Cardiac muscle cell (in vitro differentiated cells and primary cell): ENCODE measurements at regions not wholly inside any gene's neighbourhood (a gene's known extent, or its start where the extent isn't known, plus 50 kb on each side); places are given as distances from the start of the nearest gene placed in this dataset.
"Not testable (repeated sequence)": the region's sequence is repeated elsewhere in the genome, so short reads cannot be mapped to it uniquely, and the experiment has no call there.

Experiments used
- DNase-seq, 2 donors: peaks; one replicate each; pipeline versions ENCODE4 v3.0.0 to v3.0.0-alpha.2; 2010 to 2017; ENCODE audit warnings: low read depth in 1 of 2, low spot score in 1 of 2
- H3K27ac ChIP-seq: fragments of 200-600 bp; sonication (generic); 2 replicates; pipeline ENCODE4 v1.5.1; 2016
- H3K27me3 ChIP-seq: fragments of 200-600 bp; sonication (generic); 2 replicates; pipeline ENCODE4 v1.6.0; 2016; ENCODE audit warnings: control low read depth
- H3K36me3 ChIP-seq: fragments of 200-600 bp; sonication (generic); 2 replicates; pipeline ENCODE4 v1.5.1; 2016; ENCODE audit warnings: control low read depth
- H3K4me1 ChIP-seq: fragments of 200-600 bp; sonication (generic); 2 replicates; pipeline ENCODE4 v1.8.1; 2017; ENCODE audit warnings: low read depth, mild to moderate bottlenecking, mixed run types
- H3K4me3 ChIP-seq: fragments of 200-600 bp; sonication (generic); 2 replicates; pipeline ENCODE4 v1.5.1; 2016; ENCODE audit warnings: mild to moderate bottlenecking
- H3K9me3 ChIP-seq: fragments of 200-600 bp; sonication (generic); 2 replicates; pipeline ENCODE4 v1.5.1; 2017; ENCODE audit warnings: low read depth, mild to moderate bottlenecking, control low read depth
- TF ChIP-seq, protein P1 (sequence below): IDR thresholded peaks from 2 replicates; pipeline ENCODE4 v1.5.1; 2012; ENCODE audit warnings: low read depth, mild to moderate bottlenecking, low read length

- Histone ChIP-seq H3K27me3 (no peaks in the 10 kb centered on the region), H3K27ac (no peak overlapping the region), H3K36me3 (no peaks in the 10 kb centered on the region), H3K9me3 (no peaks in the 10 kb centered on the region), H3K4me1 (no peaks in the 10 kb centered on the region), H3K4me3 (no peak overlapping the region)
- DNase-seq = no peak
- TF ChIP-seq, protein P1, sequence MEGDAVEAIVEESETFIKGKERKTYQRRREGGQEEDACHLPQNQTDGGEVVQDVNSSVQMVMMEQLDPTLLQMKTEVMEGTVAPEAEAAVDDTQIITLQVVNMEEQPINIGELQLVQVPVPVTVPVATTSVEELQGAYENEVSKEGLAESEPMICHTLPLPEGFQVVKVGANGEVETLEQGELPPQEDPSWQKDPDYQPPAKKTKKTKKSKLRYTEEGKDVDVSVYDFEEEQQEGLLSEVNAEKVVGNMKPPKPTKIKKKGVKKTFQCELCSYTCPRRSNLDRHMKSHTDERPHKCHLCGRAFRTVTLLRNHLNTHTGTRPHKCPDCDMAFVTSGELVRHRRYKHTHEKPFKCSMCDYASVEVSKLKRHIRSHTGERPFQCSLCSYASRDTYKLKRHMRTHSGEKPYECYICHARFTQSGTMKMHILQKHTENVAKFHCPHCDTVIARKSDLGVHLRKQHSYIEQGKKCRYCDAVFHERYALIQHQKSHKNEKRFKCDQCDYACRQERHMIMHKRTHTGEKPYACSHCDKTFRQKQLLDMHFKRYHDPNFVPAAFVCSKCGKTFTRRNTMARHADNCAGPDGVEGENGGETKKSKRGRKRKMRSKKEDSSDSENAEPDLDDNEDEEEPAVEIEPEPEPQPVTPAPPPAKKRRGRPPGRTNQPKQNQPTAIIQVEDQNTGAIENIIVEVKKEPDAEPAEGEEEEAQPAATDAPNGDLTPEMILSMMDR = no peak
These were observed 103.7 kb downstream of the TPBG start for GRCh38 chr6:82467338-82467737.

GRCh38 chr6:82470123-82470522, 106.5 kb downstream of the TPBG start:
- not testable (repeated sequence) for H3K9me3 ChIP-seq, H3K36me3 ChIP-seq

DNA sequence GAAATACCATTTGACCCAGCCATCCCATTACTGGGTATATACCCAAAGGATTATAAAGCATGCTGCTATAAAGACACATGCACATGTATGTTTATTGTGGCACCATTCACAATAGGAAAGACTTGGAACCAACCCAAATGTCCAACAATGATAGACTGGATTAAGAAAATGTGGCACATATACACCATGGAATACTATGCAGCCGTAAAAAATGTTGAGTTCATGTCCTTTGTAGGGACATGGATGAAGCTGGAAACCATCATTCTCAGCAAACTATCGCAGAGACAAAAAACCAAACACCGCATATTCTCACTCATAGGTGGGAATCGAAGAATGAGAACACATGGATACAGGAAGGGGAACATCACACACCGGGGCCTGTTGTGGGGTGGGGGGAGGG, 111.5 kb downstream of the TPBG start:
- not testable (repeated sequence) for H3K27me3 ChIP-seq, H3K4me3 ChIP-seq, H3K27ac ChIP-seq, H3K4me1 ChIP-seq, H3K36me3 ChIP-seq, H3K9me3 ChIP-seq, DNase-seq

More at GRCh38 chr6:82470123-82470522, 106.5 kb downstream of the TPBG start:
- H3K27me3 ChIP-seq, DNase-seq, H3K4me3 ChIP-seq, H3K4me1 ChIP-seq, H3K27ac ChIP-seq: not testable (repeated sequence)

GRCh38 chr6:82484001-82484400, 120.4 kb downstream of the TPBG start:
- H3K9me3 ChIP-seq = no peaks in the 10 kb centered on the region
- TF ChIP-seq, protein P1 = no peak
- no peaks in the 10 kb centered on the region for H3K27me3 ChIP-seq
- no peaks in the 10 kb centered on the region for H3K36me3 ChIP-seq
- no peaks in the 10 kb centered on the region for H3K4me1 ChIP-seq
- DNase-seq = no peak
- no peak overlapping the region for H3K27ac ChIP-seq
- H3K4me3 ChIP-seq = no peak overlapping the region

DNA sequence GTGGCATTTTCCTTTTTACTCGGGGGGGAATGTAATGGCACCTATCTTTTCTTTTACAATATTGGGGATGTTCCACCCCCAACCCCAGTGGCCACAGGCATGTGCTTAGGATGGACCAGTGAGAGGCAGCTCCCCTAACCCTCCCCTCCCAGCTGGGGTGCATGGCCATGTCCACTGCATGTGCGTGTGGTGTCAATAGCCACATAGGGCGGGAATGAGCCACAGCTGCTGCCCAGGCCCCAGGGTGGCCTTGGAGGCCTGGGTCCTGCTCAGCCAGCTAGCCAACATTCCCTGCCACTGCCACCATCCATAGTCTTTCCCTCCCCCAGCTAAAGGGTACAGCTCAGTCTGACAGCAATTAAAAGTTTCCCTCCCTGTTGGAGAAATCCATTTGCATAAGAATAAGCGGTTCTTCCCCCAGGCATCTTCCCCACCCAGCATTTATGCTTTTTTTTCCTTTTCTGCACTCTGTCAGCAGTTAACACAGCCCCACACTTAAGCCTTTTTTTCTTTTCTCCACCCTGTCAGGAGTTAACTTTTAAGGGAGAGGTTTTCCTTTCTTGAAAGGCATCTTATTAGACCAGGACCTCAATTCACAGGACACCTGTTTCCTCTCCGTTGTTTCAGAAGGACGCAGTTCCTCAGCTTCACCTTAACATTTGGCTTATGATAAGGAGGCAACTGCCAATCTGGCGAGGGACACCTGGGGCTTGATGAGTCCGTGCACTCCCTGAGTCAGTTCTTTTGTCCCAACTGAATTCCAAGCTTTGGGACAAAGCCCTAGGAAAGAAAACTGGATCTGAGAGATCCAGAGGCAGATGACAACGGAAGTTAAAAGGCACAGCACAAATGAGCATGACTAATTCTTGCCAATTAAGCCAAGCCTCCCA, 121.4 kb downstream of the TPBG start:
- TF ChIP-seq, protein P1 = no peak
- H3K27ac ChIP-seq = no peak overlapping the region
- H3K36me3 ChIP-seq = no peaks in the 10 kb centered on the region
- no peaks in the 10 kb centered on the region for H3K27me3 ChIP-seq
- H3K9me3 ChIP-seq = no peaks in the 10 kb centered on the region
- DNase-seq = no peak
- no peaks in the 10 kb centered on the region for H3K4me1 ChIP-seq
- H3K4me3 ChIP-seq = no peak overlapping the region

GRCh38 chr6:82487895-82488294, 124.3 kb downstream of the TPBG start:
- DNase-seq = no peak
- Histone ChIP-seq H3K9me3 (no peaks in the 10 kb centered on the region), H3K4me3 (no peak overlapping the region), H3K27me3 (no peaks in the 10 kb centered on the region), H3K27ac (no peak overlapping the region), H3K36me3 (no peaks in the 10 kb centered on the region), H3K4me1 (no peaks in the 10 kb centered on the region)
- TF ChIP-seq, protein P1 = no peak
